Activated CD4-positive, alpha-beta T cell treated with anti-CD3 and anti-CD28 coated beads, Interleukin-2, amount 50 U/mL, for 16 hours (primary cell): ENCODE measurements at regions not wholly inside any gene's neighbourhood (a gene's known extent, or its start where the extent isn't known, plus 50 kb on each side); places are given as distances from the start of the nearest gene placed in this dataset.
"Not testable (repeated sequence)": the region's sequence is repeated elsewhere in the genome, so short reads cannot be mapped to it uniquely, and the experiment has no call there.

Experiments used
- DNase-seq: peaks from one replicate; pipeline ENCODE4 v3.0.0-alpha.2; 2020

DNA sequence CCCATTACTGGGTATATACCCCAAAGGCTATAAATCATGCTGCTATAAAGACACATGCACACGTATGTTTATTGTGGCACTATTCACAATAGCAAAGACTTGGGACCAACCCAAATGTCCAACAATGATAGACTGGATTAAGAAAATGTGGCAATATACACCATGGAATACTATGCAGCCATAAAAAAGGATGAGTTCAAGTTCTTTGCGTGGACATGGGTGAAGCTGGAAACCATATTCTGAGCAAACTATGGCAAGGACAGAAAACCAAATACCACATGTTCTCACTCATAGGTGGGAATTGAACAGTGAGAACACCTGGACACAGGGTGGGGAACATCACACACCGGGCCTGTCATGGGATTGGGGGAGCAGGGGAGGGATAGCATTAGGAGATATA lies 54.4 kb upstream of the MUCL1 start:
- DNase-seq, result not testable (repeated sequence)

DNA sequence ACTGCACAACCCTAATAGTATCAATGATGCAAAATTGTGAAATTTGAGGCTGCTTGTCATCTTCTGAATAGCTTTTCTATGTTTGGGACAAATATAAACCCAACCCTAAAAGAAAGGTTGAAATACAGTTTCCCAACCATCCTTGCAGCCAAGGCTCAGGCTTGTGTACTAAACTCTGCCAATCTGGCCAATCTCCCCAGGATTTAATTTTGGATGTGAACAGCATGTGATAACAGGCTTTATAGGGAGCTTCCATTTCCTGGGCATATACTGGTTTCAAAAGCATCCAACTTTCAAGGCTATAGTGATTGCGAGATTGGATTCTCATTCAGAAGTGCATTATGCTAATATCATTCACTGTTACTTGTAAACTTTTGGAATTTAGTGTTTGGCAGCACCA lies 55.7 kb upstream of the MUCL1 start:
- no peak for DNase-seq

DNA sequence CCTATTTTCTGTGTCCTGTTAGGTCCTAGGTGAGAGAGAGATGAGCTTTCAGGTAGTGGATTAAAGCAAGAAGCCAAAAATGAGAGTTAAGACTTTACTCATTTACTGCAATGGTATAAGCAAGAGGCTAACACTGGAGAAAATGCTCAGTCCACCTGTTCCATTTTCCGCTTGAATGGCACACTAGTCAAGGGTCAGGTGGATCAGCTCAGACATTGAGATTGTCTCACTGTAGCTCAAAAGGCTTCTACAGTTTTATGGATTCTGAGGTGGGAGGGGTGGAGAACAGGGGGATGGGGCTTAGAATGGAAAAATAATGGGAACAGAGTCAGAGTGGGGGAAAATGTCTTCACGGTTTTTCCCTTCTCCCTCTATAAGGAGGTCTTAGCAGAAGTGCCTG lies 57.3 kb upstream of the MUCL1 start:
- DNase-seq, result no peak

DNA sequence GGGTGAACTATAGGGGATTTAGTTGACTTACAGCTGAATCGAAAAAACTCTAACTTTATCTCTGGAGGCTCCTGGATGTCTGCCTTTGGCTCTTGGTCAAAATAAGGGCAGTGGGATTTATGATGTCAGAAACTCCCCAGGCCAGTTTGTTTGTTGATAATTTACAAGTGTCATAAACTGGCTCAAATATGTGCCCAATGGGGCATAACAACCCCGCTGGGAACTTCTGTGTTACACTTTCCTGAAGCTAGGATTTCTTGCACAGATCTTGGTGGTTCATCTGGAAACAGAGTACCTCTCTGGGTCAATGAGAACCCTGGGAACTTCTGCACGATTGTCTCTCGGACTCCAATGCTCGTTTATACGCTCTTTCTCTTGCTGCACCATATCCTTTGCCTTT lies 58.7 kb upstream of the MUCL1 start:
- DNase-seq, result no peak

DNA sequence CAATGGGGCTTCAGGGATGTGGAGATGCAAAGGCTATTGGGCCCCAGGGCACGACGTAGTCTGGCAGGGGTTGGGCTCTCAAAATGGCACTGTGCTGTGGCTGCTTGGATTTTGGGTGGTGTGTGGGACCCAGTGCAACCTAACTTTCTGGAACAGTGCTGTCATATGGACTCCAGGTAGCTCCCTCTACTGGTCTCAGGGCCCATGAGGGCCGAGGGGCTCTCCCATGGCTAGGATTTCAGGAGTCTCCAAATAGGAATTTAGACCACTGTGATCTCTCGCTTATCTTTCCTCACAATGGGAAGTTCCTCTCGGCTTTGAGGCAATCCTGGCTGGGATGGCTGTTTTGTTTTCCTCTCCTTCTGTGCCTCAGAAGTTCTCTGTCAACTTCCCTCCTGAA lies 68.2 kb upstream of the MUCL1 start:
- no peak for DNase-seq

DNA sequence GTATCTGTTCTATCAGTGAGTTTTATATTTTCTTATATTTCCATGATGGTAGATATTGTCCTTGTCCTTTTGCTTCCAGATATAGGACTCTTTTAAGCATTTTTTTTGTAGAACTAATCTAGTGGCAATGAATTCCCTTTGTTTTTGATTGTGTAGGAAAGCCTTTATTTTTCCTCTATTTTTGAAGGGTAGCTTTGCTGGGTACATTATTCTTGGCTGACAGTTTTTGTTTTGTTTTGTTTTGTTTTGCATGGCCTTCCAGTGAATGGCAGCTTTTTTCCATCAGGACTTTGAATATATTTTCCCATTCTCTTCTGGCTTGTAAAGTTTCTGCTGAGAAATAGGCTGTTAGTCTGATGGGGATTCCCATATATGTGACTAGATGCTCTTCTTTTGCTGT lies 70.2 kb upstream of the MUCL1 start:
- no peak for DNase-seq

DNA sequence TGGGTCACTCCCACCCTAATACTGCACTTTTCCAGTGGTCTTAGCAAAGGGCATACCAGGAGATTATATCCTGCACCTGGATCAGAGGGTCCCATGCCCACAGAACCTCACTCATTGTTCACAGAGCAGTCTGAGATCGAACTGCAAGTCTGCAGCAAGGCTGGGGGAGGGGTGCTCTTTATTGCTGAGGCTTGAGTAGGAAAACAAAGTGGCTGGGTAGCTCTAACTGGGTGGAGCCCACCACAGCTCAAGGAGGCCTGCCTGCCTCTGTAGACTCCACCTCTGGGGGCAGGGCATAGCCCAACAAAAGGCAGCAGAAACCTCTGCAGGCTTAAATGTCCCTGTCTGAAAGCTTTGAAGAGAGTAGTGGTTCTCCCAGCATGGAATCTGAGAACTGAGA lies 77.3 kb upstream of the MUCL1 start:
- not testable (repeated sequence) for DNase-seq

DNA sequence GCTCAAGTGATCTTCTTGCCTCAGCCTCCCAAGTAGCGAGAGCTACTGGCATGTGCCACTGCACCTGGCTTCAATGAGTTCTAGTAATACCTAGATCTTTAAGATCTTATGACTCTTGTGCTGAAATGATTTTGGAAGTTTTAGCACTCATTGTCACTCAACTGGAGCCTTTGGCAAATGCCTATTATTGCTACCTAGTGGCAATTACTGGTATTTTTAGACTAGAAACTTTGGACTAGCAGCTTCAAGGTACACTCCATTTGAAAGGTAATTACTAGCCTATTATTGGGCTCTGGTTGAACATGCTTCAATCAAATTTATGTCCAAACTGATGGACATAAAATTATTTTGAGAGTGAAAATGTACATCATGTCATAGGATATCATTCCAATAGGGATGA lies 80.7 kb upstream of the MUCL1 start:
- DNase-seq, result no peak

DNA sequence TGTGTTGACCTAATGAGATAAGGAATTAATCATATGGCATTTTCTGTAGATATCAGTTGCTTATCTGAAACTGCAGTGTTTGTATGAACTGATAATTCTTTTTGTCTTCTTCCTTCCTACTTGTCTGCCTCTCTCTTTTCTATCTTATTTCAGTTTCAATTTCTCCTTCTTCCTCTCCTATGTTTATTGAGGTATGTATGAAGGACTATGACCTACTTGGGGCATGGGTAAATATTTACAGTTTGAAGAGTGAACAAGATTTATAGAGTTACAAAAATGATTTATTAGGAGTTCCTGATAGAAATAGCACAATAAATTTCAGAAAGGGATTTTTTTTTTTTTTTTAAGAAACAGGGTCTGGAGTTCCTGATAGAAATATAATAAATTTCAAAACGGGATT lies 88.7 kb upstream of the MUCL1 start:
- DNase-seq, result no peak

DNA sequence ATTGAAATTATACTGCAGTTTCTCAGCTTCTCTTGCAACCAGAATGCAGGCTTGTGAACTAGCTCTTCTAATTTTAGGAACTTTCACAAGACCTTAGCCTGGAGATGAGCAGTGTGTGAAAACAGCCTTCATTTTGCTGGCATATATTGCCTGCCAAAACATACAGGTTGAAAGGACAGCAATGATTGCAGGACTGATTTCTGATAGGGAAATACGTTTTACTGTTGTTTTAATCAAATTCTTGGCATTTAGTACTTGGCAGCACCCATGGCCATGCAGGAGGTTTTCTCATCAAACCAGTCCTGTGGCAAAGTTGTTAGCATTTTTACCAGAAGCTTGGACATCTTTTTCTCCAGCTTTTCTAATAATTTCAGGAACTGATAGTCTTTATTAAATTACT lies 91.9 kb upstream of the MUCL1 start:
- no peak for DNase-seq

DNA sequence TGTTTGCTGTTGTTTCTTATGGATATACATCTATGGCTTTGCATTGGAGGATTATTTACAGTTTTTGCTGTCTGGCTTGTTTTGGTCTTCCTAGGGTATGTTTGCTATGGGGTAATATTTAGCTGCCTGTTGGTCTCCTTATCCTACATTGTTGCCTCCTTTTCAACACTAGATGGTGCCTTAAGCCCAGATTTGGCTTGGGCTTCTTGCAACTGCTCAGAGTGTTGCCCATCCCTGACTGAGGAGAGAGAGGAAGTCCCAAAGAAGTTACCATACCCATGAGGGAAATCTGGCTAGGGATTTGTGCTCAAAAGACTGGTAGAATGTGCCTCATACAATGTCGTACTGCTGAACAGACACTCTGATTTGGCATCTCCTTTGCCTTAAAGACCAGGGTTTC lies 94.6 kb upstream of the MUCL1 start:
- DNase-seq, result peak; percentile 29

DNA sequence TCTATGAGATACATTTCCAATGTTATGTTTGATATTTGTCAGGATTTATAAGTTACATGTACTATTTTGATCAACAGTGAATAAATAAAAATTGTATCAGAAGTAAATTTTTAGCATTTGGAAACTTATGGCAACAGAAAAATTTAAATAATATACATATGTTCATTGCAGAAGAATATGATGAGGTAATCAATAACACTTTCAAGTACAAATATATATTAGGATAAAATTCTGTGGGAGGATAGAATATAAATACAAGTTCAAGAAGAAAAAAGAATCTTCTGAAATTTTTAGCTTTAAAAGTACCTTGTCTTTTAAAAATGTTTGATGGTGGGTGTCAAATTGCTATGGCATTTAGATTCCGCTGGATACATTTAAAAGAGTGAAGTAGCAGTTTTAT lies 102.8 kb upstream of the MUCL1 start:
- DNase-seq, result no peak

DNA sequence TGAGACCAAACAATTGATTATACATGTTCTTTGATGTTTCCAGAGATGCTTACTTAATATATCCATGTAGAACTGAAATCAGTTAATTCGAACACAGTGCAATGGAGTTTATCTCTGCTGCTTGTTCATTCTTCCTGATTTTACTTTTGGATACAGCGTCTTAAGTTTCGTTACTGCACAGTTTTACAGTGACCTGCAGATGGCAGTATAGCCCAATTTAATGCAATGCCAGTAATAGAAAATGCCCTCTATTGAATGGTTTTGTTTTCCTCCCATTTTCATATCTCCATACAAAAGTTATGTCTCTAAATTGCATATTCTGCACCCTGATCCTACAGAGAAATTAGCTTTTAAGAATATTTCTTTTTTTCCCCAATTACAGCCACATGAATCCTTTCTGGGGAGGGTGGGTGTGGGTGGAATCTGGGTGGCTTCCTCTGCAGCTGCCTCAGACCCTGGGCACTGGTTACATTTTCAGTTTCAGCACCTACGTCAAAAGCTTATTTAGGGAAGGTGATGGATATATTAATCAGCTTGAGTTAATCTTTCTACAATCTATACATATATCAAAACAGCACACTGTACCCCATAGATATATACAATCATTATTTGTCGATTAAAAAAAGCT lies 101.1 kb upstream of the DCD start:
- DNase-seq, result peak; percentile 59

DNA sequence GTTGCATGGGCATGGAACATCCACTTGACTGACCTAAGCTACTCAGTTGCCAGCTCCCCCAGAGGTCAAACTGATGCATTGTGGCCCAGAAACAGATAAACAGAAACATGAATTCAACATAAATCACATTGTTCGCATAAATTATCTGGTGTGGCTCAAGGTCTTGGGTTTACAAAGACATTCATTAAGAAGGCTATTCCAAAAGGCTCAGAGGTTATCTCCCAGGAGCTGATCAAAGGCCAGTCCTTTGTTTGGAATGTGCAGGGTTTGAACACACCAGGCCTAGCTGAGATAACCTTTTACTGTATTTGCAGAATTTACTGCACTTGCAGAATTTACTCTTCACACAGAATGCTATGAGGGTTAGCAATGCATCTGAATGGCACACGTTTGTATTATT lies 96.4 kb upstream of the DCD start:
- no peak for DNase-seq

DNA sequence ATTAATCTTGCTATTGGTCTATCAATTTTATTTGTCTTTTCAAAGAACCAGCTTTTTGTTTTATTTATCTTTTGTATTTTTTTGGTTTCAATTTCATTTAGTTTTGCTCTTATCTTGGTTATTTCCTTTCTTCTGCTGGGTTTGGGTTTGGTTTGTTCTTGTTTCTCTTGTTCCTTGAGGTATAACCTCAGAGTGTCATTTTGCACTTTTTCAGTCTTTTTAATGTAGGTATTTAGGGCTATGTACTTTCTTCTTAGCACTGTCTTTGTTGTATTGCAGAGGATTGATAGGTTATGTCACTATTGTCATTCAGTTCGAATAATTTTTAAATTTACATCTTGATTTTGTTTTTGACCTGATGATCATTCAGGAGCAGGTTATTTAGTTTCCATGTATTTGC lies 92.7 kb upstream of the DCD start:
- no peak for DNase-seq

DNA sequence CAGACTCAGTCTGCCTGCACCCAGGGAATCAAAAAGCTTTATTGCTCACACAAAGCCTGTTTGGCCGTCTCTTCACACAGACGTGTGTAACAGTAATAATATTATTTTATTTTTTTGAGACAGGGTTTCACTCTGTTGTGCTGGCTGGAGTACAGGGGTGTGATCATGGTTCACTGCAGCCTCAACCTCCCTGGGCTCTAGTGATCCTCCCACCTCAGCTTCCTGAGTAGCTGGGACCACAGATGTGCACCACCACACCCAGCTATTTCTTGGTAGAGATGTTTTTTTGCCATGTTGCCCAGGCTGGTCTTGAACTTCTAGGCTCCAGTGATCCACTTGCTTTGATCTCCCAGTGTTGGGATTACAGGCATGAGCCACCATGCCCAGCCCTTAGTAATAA lies 88.4 kb upstream of the DCD start:
- no peak for DNase-seq

DNA sequence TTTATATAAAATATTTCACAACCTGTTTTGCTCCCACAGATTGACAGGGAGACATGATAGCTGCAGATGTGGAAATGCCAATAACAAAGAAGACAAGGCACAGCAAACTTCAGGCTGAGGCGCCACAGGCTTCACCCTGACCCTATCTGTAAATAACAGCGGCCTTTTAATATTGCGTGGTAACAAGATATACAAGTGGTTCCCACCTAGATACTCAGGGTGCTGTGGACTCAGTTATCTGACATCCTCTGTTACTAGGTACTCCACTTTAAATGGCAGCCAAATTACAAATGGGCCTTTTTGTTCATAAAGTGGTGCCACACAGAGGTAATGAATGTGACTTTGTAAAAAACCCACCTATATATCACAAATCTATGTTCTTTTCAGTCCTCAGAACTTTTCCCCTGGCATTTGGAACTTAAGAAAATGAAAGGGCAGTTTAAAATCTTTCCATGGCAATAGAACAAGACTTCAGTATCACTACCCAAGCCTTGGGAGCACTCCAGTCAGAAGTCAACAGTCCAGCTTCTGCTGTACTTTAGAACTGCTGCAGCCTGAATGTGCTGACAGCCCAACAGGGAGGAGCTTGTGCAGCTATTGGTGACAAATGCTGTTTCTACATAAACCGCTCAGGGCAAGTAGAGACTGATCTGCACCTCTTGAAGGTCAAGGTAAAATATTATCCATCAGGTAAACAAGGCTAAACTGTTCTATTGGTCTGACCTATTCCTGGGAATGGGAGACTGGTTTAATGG lies 86.2 kb upstream of the DCD start:
- no peak for DNase-seq

DNA sequence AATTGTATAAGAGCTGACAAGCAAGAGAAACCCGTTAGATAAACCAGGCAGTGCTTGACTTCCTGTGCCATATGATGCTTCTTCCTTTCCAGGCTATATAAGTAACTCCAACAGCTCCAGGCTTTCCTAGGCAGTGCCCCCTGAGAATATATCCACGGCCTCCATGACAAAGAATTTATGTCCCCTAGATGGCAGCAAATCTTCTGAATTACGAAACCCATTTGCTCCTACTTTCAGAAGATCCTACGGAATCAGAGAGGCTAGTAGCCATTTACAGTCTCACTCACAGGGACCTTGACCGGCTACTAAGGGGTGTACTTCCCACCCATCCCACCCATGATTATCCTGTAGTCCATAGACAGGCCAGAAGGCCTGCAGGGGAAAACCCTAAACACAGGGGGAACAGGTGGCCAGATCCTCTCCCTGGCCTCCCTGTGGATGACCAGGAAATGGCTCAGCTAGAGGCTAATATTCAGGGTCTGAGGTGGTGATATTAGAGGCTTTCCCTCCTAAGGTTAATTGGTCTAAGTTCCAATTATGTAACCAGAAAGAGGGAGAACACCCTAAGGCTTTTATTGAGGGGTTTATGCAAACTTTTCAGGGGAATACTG lies 77.2 kb upstream of the DCD start:
- no peak for DNase-seq

DNA sequence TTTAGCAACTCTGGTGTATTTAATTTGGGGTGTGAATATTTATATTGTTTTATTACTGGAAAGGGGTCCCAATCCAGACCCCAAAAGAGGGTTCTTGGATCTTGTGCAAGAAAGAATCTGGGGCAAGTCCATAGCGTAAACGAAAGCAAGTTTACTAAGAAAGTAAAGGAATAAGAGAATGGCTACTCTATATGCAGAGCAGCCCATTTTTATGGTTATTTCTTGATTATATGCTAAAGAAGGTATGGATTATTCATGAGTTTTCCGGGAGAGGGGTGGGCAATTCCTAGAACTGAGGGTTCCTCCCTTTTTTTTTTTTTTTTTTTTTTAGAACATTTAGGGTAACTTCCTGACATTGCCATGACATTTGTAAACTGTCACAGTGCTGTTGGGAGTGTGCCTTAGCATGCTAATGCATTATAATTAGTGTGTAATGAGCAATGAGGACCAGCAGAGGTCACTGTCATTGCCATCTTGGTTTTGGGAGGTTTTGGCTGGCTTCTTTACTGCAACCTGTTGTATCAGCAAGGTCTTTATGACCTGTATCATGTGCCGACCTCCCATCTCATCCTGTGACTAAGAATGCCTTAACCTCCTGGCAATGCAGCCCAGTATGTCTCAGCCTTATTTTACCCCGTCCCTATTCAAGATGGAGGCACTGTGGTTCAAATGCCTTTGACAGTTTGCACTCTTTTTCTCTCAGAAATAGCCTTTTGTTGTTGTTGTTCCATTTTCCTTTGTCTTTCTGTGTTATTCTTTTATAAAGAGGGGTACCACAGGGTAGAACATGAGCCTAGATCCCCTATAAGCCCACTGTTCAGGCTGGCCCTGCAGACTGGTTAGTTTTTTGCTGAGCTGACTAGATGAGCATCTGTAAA lies 75.5 kb upstream of the DCD start:
- peak; percentile 43 for DNase-seq

DNA sequence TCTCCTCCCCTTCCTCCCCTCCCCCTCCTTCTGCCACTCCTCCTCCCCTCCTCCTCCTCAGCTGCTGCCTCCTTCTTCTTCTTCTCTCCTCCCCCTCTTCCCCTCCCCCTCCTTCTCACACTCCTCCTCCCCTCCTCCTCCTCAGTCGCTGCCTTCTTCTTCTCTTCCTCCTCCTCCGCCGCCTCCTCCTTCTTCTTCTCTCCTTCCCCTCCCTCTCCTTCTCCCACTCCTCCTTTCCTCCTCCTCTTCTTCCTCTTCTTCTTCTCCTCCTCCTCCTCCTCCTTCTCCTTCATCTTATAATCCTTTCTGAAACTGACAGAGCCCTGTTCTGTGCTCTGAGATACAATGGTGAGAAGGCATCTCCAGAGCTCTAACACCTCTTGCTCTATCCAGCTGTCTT lies 73.1 kb upstream of the DCD start:
- DNase-seq, result no peak

DNA sequence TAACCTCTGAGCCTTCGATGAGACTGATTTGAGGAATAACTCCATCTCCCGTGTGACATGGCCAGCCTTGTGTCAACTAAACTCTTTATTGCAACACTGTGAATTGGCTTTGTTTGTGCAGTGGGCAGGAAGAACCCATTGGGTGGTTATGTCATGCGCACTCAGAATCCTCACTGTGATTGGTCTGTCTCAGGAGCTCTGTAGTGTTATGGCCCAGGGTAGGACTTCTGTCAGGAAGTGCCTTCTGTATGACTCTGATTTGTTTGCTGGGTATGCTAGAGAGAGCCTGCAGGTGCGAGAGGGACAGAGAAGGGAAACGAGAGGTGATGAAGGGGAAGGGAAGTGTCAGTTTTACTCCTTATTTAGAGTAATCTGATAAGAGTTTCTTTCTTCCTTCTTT lies 71.5 kb upstream of the DCD start:
- DNase-seq, result no peak

DNA sequence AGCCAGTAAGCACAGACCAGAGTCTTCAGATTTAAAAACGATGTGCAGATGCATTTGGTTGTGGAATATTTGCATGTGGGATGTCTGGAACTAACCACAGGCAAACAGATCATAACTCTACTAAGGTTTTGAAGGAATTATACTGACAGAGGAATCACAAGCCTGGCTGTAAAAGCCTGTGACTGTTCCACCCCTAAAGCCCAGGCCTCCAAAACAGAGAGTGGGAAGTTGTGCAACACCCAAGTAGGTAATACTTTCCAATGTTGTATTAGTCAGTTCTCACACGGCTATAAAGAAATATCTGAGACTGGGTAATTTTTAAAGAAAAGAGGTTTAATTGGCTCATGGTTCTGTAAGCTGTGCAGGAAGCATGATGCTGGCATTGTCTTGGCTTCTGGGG lies 68.1 kb upstream of the DCD start:
- no peak for DNase-seq

DNA sequence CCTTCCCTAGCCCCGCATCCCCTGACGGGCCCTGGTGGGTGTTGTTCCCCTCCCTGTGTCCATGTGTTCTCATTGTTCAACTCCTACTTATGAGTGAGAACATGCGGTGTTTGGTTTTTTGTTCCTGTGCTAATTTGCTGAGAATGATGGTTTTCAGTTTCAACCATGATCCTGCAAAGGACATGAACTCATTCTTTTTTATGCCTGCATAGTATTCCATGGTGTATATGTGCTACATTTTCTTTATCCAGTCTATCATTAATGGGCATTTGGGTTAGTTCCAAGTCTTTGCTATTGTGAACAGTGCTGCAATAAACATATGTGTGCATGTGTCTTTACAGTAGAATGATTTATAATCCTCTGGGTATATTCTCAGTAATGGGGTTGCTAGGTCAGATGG lies 65.7 kb upstream of the DCD start:
- DNase-seq, result not testable (repeated sequence)

DNA sequence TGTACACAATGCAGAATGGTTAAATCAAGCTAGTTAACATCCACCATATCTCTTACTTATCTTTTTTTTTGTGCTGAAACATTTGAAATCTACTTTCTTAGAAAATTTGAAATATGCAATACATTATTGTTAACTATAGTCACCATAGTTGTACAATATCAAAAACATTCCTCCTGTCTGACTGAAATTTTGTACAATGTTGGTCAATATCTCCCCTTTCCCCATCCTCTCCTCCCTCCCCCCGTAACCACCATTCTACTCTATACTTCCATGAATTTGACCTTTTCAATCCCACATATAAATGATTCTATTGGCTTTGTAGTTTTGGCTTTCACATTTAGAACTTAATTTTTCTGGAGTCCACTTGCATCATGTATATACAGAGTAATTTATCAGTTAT lies 63.5 kb upstream of the DCD start:
- no peak for DNase-seq
